GM04503 (cell line): ENCODE measurements at regions not wholly inside any gene's neighbourhood (a gene's known extent, or its start where the extent isn't known, plus 50 kb on each side); places are given as distances from the start of the nearest gene placed in this dataset.
A peak's percentile ranks its signal among the peaks of the same experiment; 100 is the strongest.
"Not testable (repeated sequence)": the region's sequence is repeated elsewhere in the genome, so short reads cannot be mapped to it uniquely, and the experiment has no call there.

ENCODE experiments used
- DNase-seq: peaks from one replicate; pipeline ENCODE4 v3.0.0-alpha.2; 2012; ENCODE audit warnings: low read depth

DNA sequence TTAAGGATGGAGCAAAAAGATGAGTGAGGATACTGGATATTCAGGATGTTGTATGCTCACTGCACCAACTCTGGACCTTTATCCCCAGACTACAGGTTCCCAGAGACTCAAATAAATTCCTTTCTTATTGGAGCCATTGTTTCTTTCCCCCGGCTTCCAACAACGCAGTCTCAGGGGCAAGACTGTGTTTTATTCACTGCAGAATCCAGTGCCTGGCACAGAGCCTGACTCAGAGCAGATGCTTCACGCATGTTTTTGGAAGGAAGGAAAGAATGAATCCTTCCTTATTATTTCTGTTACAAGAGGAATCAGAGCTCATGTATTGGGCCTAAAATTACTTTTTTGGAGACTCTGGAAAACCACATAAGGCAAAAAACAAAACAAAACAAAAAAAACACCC, 96.0 kb upstream of the VGLL4 start:
- no peak for DNase-seq

DNA sequence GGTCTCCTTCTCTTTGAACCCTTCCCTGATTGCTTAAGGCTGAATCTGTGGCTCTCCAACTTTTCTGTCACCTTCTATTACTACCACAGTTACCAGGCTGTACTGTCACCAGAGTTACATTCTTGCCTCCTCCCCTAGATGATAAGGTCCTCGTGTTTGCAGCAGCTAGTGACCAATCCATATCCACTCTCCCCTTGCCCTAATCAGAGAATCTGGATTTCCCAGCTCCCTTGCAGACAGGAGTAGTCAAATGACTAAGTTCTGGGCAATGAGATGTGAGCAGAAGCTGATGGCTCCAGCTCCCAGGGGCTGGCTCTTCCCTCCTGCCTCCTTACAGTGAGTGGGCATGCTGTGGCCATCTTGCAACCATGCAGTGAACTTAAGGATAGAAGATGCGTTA, 95.4 kb upstream of the VGLL4 start:
- no peak for DNase-seq

- DNase-seq = no peak
Measured at GRCh38 chr3:11737742-11738141, 94.0 kb upstream of the VGLL4 start.

GRCh38 chr3:11736136-11736833, 92.6 kb upstream of the VGLL4 start:
- no peak for DNase-seq

GRCh38 chr3:11735638-11736037, 91.9 kb upstream of the VGLL4 start:
- DNase-seq = no peak

DNA sequence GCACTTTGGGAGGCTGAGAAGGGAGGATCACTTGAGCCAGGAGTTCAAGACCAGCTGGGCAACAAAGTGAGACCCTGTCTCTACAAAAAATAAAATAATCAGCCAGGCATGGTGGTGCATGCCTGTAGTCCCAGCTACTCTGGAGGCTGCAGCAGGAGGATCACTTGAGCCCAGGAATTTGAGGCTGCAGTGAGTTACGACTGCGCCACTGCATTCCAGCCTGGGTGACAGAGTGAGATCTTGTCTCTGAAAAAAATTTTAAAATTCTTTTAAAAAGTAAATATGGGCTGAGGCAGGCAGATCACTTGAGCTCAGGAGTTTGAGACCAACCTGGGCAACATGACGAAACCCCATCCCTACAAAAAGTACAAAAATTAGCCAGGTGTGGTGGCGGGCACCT, 91.4 kb upstream of the VGLL4 start:
- not testable (repeated sequence) for DNase-seq

DNA sequence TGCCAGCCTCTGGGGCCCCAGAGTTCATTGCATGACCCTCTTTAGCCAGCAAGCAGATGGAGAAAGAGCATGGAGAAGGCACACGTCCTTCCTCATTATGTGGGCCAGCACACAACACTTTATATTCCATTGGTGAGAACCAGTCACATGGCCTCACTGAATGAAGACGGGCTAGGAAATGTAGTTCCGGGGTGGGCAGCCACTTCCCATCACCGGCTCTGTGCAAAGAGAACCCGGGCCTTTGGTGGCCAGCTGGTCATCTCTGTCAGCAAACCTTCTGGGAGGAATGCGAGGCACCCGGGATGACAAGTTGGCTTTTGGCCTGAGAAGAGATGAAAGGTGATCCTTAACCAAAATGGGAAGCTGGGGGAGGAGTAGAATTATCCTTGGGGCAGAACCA, 90.2 kb upstream of the VGLL4 start:
- DNase-seq = no peak

DNA sequence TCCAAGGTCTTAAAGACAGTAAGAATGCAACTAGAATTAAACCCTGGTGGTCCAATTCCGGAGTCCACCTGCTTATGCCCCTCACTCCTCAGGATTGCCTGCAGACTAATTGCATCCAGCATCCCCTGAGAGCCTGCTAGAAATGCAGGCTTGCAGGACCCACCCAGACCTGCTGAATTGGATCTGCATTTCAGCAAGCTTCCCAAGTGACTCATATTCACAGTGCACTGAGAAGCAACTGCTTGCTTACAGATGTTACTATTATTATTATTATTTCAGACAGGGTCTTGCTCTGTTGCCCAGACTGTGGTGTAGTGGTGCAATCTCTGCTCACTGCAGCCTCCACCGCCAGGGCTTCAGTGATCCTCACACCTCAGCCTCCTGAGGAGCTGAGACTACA, 83.5 kb upstream of the VGLL4 start:
- no peak for DNase-seq

DNA sequence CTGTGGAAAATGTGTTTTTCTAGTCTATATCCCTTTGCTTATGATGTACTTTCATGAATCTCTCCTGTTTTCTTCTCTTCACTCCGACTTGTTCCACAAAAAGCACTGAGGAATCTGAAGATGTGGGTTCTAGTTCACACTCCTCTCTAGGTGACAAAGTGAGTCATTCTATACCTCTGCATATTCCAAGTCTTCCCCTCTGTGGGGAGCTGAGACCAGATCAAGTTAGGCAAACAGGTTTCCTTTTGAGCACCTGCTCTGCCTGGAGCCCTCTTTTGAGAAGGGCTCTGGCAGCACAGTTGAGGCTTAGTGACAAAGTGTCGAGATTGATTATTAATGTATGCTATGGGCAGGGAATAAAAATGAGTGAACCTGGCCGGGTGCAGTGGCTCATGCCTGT, 82.4 kb upstream of the VGLL4 start:
- DNase-seq = no peak

- DNase-seq = not testable (repeated sequence)
Measured at GRCh38 chr3:11725340-11725641, 81.6 kb upstream of the VGLL4 start.

GRCh38 chr3:11724615-11725339, 81.1 kb upstream of the VGLL4 start:
- DNase-seq = no peak

DNA sequence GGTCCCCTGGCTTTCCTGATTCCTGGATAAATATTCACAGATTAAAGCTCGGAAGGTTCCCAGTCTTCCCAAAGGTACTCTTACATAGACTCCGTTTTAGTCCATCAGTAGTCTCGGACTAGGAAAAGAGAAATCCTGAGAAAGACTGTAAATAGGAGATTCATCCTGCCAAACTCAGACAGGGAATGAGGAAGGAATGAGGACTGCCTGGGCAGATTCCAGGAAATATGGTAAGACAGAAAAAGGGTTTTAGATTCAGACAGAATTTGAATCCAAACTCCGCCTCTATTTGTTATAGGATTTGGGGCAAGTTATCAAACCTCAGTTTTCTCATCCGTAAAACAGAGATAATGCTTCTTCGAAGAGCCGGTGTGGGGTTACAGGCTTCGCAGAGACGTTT, 77.8 kb upstream of the VGLL4 start:
- no peak for DNase-seq

DNA sequence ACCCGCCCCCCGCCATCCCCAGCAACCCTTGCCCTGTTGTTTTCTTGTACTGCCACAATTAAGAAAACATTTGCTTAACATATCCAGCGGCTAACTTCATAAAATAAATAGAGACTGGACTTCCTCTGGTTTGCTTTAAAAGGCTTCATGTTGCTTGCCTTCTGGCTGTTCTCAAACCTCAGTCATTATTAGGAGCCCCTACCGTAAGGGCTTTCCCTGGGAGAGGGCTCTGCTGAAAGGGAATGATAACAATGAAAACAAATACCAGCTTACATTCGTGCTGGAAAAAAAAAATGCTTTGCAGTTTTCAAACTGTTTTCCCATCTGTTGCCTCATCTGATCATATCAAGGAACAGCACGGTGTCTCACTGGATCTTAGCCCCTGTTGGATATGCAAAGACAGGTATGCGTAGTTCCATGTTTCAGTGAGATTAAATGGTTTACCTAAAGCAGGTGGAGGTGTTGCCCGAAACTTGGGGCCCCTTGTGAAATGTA, 77.2 kb upstream of the VGLL4 start:
- DNase-seq = no peak

- DNase-seq = peak; percentile 58
Measured at GRCh38 chr3:11720304-11720898, 76.7 kb upstream of the VGLL4 start.

DNA sequence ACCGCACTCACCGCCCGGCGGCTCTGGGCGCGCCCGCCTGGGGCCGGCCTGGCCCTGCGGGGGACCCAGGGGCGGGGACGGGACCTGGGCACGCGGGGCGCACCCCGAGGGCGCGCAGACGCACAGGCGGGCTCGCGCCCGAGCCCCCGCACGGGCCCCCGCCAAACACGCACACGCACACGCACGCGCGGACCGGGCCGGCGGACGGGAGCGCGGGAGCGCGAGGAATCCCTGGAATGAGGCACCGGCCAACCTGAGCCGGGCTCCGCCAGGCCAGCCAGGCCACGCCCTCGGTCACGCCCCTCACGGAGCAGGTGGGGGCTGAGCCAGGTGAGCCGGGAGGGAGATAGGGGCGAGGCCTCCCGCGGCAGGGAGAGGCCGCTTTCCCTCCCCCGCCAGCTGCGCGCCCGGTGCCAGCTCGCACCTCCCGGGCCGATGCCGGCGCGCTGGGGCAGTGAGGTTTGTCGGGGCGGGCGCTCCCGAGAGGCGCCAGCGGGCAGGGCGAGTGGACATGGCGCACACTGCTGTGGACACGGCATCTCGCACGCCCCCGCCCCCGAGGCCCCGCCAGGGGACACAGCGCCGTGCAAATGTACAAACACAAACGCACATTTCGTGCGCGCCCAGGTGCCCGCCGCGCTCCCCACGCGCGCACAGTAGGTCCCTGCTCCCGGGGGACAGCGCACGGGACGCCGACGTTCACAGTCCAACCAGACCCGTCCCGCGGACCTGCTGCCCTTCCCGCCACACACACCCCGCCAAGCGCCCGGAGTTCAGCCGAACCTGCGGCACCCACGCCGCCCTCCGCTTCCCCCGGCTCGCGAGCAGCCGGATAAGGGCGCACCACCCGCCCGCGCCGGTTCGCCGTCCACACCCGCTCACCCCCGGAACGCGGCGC, 75.9 kb upstream of the VGLL4 start:
- DNase-seq = no peak

DNA sequence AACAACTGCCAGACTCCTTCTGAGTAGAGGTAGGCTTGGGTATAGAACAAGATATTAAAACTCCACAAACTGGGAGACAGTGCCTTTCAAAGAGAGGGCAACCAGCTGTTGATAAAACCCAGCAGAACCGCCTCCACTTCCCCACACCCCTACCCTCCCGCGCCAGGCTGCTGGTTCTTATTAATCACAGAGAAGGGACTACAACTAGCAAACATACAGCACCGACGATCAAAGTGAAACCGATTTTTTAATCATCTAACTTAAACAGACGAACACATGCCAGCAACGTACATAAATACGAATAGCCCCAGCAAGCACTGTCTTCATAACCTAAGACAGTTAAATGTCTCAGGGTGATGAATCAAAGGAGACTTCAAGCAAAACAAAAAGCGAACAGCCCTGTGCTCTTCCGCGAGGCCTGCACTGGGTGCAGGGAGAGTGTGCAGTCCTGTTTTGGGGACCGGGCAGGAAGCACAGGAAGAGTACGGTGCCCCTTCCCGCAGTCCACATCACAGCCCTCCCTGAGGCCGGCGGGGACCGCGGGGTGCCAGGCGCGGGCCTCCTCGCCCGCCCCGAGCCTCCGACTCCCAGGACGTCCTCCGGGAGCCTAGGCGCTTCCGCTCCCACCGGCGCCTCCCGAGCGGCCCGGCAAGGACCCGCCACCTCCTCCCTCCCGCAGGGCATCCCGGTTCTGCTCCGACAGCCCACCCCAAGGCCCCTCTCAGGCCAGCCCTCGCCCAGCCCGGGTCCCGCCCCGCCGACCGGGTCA, 75.1 kb upstream of the VGLL4 start:
- DNase-seq = no peak

GRCh38 chr3:11717768-11718636, 74.3 kb upstream of the VGLL4 start:
- DNase-seq = no peak

GRCh38 chr3:11717301-11717700, 73.6 kb upstream of the VGLL4 start:
- no peak for DNase-seq

DNA sequence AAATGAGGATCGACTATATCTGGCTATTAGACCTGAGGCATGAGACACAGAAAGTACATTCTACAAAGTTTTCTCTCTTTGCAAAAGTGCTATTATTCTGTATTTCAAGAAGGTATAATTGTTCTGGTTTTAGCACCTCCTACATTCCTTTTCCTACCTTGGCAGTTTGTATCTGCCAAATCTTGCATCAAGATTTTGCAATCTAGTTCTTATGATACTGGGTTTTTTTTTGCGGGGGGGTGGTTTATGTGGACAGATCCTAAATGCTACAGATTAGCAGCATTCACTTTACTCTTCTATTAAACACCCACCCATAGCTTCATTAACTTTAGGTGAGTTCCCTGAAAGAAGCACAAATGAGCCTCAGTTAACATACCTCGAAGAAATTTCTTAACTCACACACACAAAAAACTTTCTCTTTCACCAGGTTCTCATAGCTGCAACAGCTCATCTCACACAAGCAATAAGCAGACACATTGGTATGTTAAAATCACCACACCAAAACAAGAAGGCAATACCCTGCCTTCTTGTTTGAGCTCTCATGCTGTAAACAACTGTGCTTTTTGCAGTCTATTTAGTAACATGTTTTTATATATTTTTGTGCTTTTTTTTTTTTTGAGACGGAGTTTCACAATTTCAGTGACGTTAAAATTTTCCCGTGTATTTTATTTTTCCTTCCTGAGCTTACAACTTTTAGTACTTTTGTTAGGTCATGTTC, 73.0 kb upstream of the VGLL4 start:
- no peak for DNase-seq

DNA sequence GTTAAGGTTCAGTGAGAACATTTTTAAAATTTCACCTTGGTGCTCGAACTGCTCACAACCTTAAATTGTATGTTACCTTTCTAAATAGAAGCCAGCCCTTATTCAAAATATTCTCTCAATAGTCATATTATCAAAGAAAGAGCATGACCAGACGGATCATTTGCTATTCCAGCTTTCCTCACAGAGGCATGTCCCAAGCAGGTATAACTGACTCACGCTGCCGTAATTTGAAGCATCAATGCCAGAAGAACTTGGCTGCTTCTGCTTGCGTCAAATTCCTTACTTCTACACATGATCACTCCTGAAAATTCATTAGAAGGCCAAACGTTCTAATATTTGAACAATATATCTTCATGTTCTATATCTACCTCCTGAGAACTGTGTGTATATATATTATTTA, 69.5 kb upstream of the VGLL4 start:
- no peak for DNase-seq
